Ovary (tissue), 7 donors: ENCODE measurements at regions not wholly inside any gene's neighbourhood (a gene's known extent, or its start where the extent isn't known, plus 50 kb on each side); places are given as distances from the start of the nearest gene placed in this dataset.

Experiments used
- DNase-seq, 5 donors: peaks; one replicate each; pipeline ENCODE4 v3.0.0-alpha.2; 2019 to 2020
- H3K27ac ChIP-seq, 2 donors: fragments of 200-600 bp; one replicate each; pipeline versions ENCODE4 v1.5.1 to v1.8.0; 2019 to 2022
- H3K27me3 ChIP-seq: fragments of 200-600 bp; one replicate; pipeline ENCODE4 v1.8.0; 2022
- H3K36me3 ChIP-seq: fragments of 200-600 bp; sonication (generic); one replicate; pipeline ENCODE4 v1.5.1; 2019
- H3K4me1 ChIP-seq: one replicate; pipeline ENCODE4 v1.8.1; 2013; ENCODE audit warnings: mild to moderate bottlenecking, moderate library complexity; ENCODE audit not compliant: insufficient read depth
- H3K4me3 ChIP-seq: fragments of 200-600 bp; sonication (generic); one replicate; pipeline ENCODE4 v1.5.1; 2017
- H3K9me3 ChIP-seq, 2 donors: fragments of 200-600 bp in 1 of 2; sonication (generic) in 1 of 2; one replicate each; pipeline versions ENCODE4 v1.5.1 to v1.8.1; 2013 to 2019; ENCODE audit warnings: mild to moderate bottlenecking in 1 of 2, moderate library complexity in 1 of 2
- CTCF ChIP-seq, 3 donors: fragments of 450-650 bp in 2 of 3; fragments of 200-600 bp in 1 of 3; IDR thresholded peaks; one replicate each; pipeline versions ENCODE4 v1.5.1 to v1.8.0; 2016 to 2022; ENCODE audit warnings: antibody characterized with exemption in 3 of 3, mild to moderate bottlenecking in 1 of 3
- EP300 ChIP-seq: sonication (generic); formaldehyde crosslinking; IDR thresholded peaks from one replicate; pipeline ENCODE4 v1.6.1; 2017; ENCODE audit warnings: antibody characterized with exemption
- POLR2A ChIP-seq: fragments of 450-650 bp; IDR thresholded peaks from one replicate; pipeline ENCODE4 v1.6.1; 2017; ENCODE audit warnings: antibody characterized with exemption, mild to moderate bottlenecking, moderate library complexity
- WGBS, 3 donors: extraction: QIAGEN DNeasy Blood & Tissue Kit in 1 of 3; methylation state at CpG; one replicate each; pipeline versions ENCODE4 v1.1.5 to v1.1.7; 2013 to 2017; 5-methylcytosine and 5-hydroxymethylcytosine counted together
- intact Hi-C, 4 donors: fragments of 100-400 bp; cut with DNase I; formaldehyde crosslinking; loops; one replicate each; pipeline versions ENCODE4 v1.11.0 to v1.15.1; 2022 to 2023
- donor health status: DM: no; HTN: no; CAD: no; lungs with moderate emphysema.
- donor health status: DM: no; HTN: no; CAD: no.
- donor health status: Bipolar disorder and iron deficiency.
- donor health status: DM: no; HTN: no; CAD: no.
- donor health status: DM: yes; HTN: yes; CAD: no.

GRCh38 chr2:204255071-204255470, 290.2 kb upstream of the PARD3B start:
- Histone ChIP-seq H3K4me1 (peaks cover 3% of the 10 kb centered on the region), H3K36me3 (no peaks in the 10 kb centered on the region), H3K9me3 (no peaks in the 10 kb centered on the region), H3K27ac (no peak overlapping the region), H3K27me3 (no peaks in the 10 kb centered on the region), H3K4me3 (no peak overlapping the region)
- intact Hi-C loops = no loop called here
- TF ChIP-seq POLR2A (no peak), CTCF (IDR thresholded peaks at IDR 0.05) (no peak), EP300 (no peak)
- no peak for DNase-seq
- WGBS, 3 donors = 85 to 90% (median 85%) methylated on average over 5 of the region's 5 CpGs

GRCh38 chr2:204255526-204255925, 289.7 kb upstream of the PARD3B start:
- peaks cover 4% of the 10 kb centered on the region for H3K4me1 ChIP-seq
- WGBS, 3 donors = 59 to 88% (median 87%) methylated on average over 2 of the region's 2 CpGs
- no peaks in the 10 kb centered on the region for H3K36me3 ChIP-seq
- intact Hi-C loops = no loop called here
- H3K9me3 ChIP-seq = no peaks in the 10 kb centered on the region
- no peak overlapping the region for H3K27ac ChIP-seq
- no peak overlapping the region for H3K4me3 ChIP-seq
- H3K27me3 ChIP-seq = no peaks in the 10 kb centered on the region
- no peak for DNase-seq
- TF ChIP-seq EP300 (no peak), CTCF (IDR thresholded peaks at IDR 0.05) (no peak), POLR2A (no peak)

- 96 to 98% (median 97%) methylated on average over 5 of the region's 5 CpGs for WGBS, 3 donors
Measured at GRCh38 chr2:204257781-204258180, 287.5 kb upstream of the PARD3B start.

GRCh38 chr2:204258890-204259289, 286.4 kb upstream of the PARD3B start:
- no peak overlapping the region for H3K4me3 ChIP-seq
- H3K27ac ChIP-seq = no peak overlapping the region
- intact Hi-C loops = no loop called here
- H3K27me3 ChIP-seq = no peaks in the 10 kb centered on the region
- no peak for TF ChIP-seq POLR2A
- TF ChIP-seq EP300 = no peak
- no peak for TF ChIP-seq CTCF (IDR thresholded peaks at IDR 0.05)
- DNase-seq = no peak
- no peaks in the 10 kb centered on the region for H3K36me3 ChIP-seq
- H3K9me3 ChIP-seq = no peaks in the 10 kb centered on the region
- peaks cover 4% of the 10 kb centered on the region for H3K4me1 ChIP-seq

More at GRCh38 chr2:204257781-204258180, 287.5 kb upstream of the PARD3B start:
- H3K4me1 ChIP-seq = peaks cover 4% of the 10 kb centered on the region
- no peaks in the 10 kb centered on the region for H3K36me3 ChIP-seq
- H3K9me3 ChIP-seq = no peaks in the 10 kb centered on the region
- H3K27me3 ChIP-seq = no peaks in the 10 kb centered on the region
- H3K27ac ChIP-seq = no peak overlapping the region
- DNase-seq = no peak
- no peak overlapping the region for H3K4me3 ChIP-seq
- intact Hi-C loops = no loop called here
- TF ChIP-seq CTCF (IDR thresholded peaks at IDR 0.05) (no peak), POLR2A (no peak), EP300 (no peak)
